ENCODE measurements at regions not wholly inside any gene's neighbourhood (a gene's known extent, or its start where the extent isn't known, plus 50 kb on each side); places are given as distances from the start of the nearest gene placed in this dataset.
"Not testable (repeated sequence)": the region's sequence is repeated elsewhere in the genome, so short reads cannot be mapped to it uniquely, and the experiment has no call there.

GRCh38 chr5:24265306-24265705 is 379.5 kb downstream of the CDH10 start:
- Mint-ChIP-seq H3K36me3 (ENCODE audit: insufficient read depth, unreplicated experiment) (no peaks in the 10 kb centered on the region), H3K27ac (ENCODE audit: unreplicated experiment) (no peak overlapping the region), H3K4me1 (ENCODE audit: low read depth, unreplicated experiment) (no peaks in the 10 kb centered on the region), H3K4me3 (ENCODE audit: low read depth, unreplicated experiment) (no peak overlapping the region), H3K27me3 (ENCODE audit: unreplicated experiment) (no peaks in the 10 kb centered on the region), H3K9me3 (ENCODE audit: low read depth, unreplicated experiment) (peaks cover 5% of the 10 kb centered on the region)
- no peak for TF ChIP-seq CTCF (IDR thresholded peaks at IDR 0.05; ENCODE audit: unreplicated experiment)
- DNase-seq, result no peak
- BruUV-seq (replicated peaks), result no TSS peak
- intact Hi-C loops (cut with micrococcal nuclease; ENCODE audit: unreplicated experiment), result no loop called here
- CTCF ChIA-PET, result no interaction called here

- H3K27me3 Mint-ChIP-seq (ENCODE audit: unreplicated experiment), result no peaks in the 10 kb centered on the region
- H3K36me3 Mint-ChIP-seq (ENCODE audit: insufficient read depth, unreplicated experiment), result no peaks in the 10 kb centered on the region
- CTCF ChIA-PET, result no interaction called here
- intact Hi-C loops (cut with micrococcal nuclease; ENCODE audit: unreplicated experiment), result no loop called here
- no peak for TF ChIP-seq CTCF (IDR thresholded peaks at IDR 0.05; ENCODE audit: unreplicated experiment)
- no peaks in the 10 kb centered on the region for H3K4me1 Mint-ChIP-seq (ENCODE audit: low read depth, unreplicated experiment)
- BruUV-seq (replicated peaks), result no TSS peak
- no peak for DNase-seq
- H3K27ac Mint-ChIP-seq (ENCODE audit: unreplicated experiment), result no peak overlapping the region
- no peak overlapping the region for H3K4me3 Mint-ChIP-seq (ENCODE audit: low read depth, unreplicated experiment)
- peaks cover 8% of the 10 kb centered on the region for H3K9me3 Mint-ChIP-seq (ENCODE audit: low read depth, unreplicated experiment)
These were observed 376.2 kb downstream of the CDH10 start for GRCh38 chr5:24268482-24269056.

- H3K4me1 Mint-ChIP-seq (ENCODE audit: low read depth, unreplicated experiment); DNase-seq; H3K9me3 Mint-ChIP-seq (ENCODE audit: low read depth, unreplicated experiment); H3K27me3 Mint-ChIP-seq (ENCODE audit: unreplicated experiment); intact Hi-C loops (cut with micrococcal nuclease; ENCODE audit: unreplicated experiment); H3K36me3 Mint-ChIP-seq (ENCODE audit: insufficient read depth, unreplicated experiment); H3K4me3 Mint-ChIP-seq (ENCODE audit: low read depth, unreplicated experiment); BruUV-seq (replicated peaks); CTCF ChIA-PET; H3K27ac Mint-ChIP-seq (ENCODE audit: unreplicated experiment): not testable (repeated sequence)
These were observed 373.1 kb downstream of the CDH10 start for GRCh38 chr5:24271702-24272118.

GRCh38 chr5:24272741-24273140 is 372.0 kb downstream of the CDH10 start:
- CTCF ChIA-PET, result interaction anchor here (0.7 kb wide), 1 partner anchor 1422 kb away, joined by 7 read pairs; no protein-coding TSS in a partner anchor
- no TSS peak for BruUV-seq (replicated peaks)

More at GRCh38 chr5:24272741-24273140, 372.0 kb downstream of the CDH10 start:
- no peaks in the 10 kb centered on the region for H3K4me1 Mint-ChIP-seq (ENCODE audit: low read depth, unreplicated experiment)
- no peak for TF ChIP-seq CTCF (IDR thresholded peaks at IDR 0.05; ENCODE audit: unreplicated experiment)
- H3K4me3 Mint-ChIP-seq (ENCODE audit: low read depth, unreplicated experiment), result no peak overlapping the region
- H3K27ac Mint-ChIP-seq (ENCODE audit: unreplicated experiment), result peak overlapping the region; percentile 44
- intact Hi-C loops (cut with micrococcal nuclease; ENCODE audit: unreplicated experiment), result no loop called here
- no peaks in the 10 kb centered on the region for H3K36me3 Mint-ChIP-seq (ENCODE audit: insufficient read depth, unreplicated experiment)
- DNase-seq, result no peak
- no peaks in the 10 kb centered on the region for H3K27me3 Mint-ChIP-seq (ENCODE audit: unreplicated experiment)
- H3K9me3 Mint-ChIP-seq (ENCODE audit: low read depth, unreplicated experiment), result peaks cover 5% of the 10 kb centered on the region
